WTC11 (cell line): ENCODE measurements at regions not wholly inside any gene's neighbourhood (a gene's known extent, or its start where the extent isn't known, plus 50 kb on each side); places are given as distances from the start of the nearest gene placed in this dataset.

Source experiments
- ATAC-seq: fragments of 200-7000 bp; cut with Tn5 transposase; 2 replicates; pipeline ENCODE4 v1.10.0; 2021; ENCODE audit warnings: mild to moderate bottlenecking, moderate library complexity
- CTCF ChIA-PET: fragments of 300-600 bp; sonication (Branson Sonifier 250); formaldehyde crosslinking; loops from one replicate; lab custom pipeline; 2021; ENCODE audit warnings: antibody characterized with exemption; lab: Charles Lee
- POLR2A ChIA-PET: fragments of 350-600 bp; sonication (Branson Sonifier 250); formaldehyde crosslinking; loops from one replicate; lab custom pipeline; 2021; ENCODE audit warnings: antibody characterized with exemption; lab: Charles Lee
- DNase-seq: peaks from one replicate; pipeline ENCODE4 v3.0.0; 2021; ENCODE audit warnings: low spot score
- H3K27ac Mint-ChIP-seq: 2 replicates; pipeline ENCODE4 v1.8.0; 2021; ENCODE audit warnings: mixed read lengths
- H3K27me3 Mint-ChIP-seq: 2 replicates; pipeline ENCODE4 v1.8.0; 2021; ENCODE audit warnings: low read depth, mild to moderate bottlenecking, moderate library complexity, mixed read lengths
- H3K36me3 Mint-ChIP-seq: 2 replicates; pipeline ENCODE4 v1.8.0; 2021; ENCODE audit warnings: mixed read lengths
- H3K4me1 Mint-ChIP-seq: 2 replicates; pipeline ENCODE4 v1.8.0; 2022; ENCODE audit warnings: mixed read lengths
- H3K4me3 Mint-ChIP-seq: 2 replicates; pipeline ENCODE4 v1.8.0; 2021; ENCODE audit warnings: mild to moderate bottlenecking, moderate library complexity, mixed read lengths
- H3K9me3 Mint-ChIP-seq: 2 replicates; pipeline ENCODE4 v1.8.0; 2021; ENCODE audit warnings: mixed read lengths
- AFF4 ChIP-seq: sonication (generic); formaldehyde crosslinking; IDR thresholded peaks from 2 replicates; pipeline ENCODE4 v1.8.1; 2023; ENCODE audit warnings: mild to moderate bottlenecking, missing genetic modification reagents, borderline replicate concordance
- ATF3 ChIP-seq: sonication (generic); formaldehyde crosslinking; conservative IDR thresholded peaks from 2 replicates; pipeline ENCODE4 v1.8.1; 2022; ENCODE audit warnings: mild to moderate bottlenecking, missing genetic modification reagents
- CTCF ChIP-seq: fragments of 200-600 bp; IDR thresholded peaks from 2 replicates; pipeline ENCODE4 v1.8.0; 2022; ENCODE audit warnings: antibody characterized with exemption
- ETV6 ChIP-seq: sonication (generic); formaldehyde crosslinking; IDR thresholded peaks from 2 replicates; pipeline ENCODE4 v1.8.1; 2022; ENCODE audit warnings: mild to moderate bottlenecking, missing genetic modification reagents
- FOXK1 ChIP-seq: sonication (generic); formaldehyde crosslinking; IDR thresholded peaks from 2 replicates; pipeline ENCODE4 v1.8.0; 2022; ENCODE audit warnings: mild to moderate bottlenecking, moderate library complexity, missing genetic modification reagents
- FOXP1 ChIP-seq: sonication (generic); formaldehyde crosslinking; IDR thresholded peaks from 2 replicates; pipeline ENCODE4 v1.8.0; 2022; ENCODE audit warnings: missing genetic modification reagents, mild to moderate bottlenecking, moderate library complexity, borderline replicate concordance
- FOXP4 ChIP-seq: sonication (generic); formaldehyde crosslinking; IDR thresholded peaks from 2 replicates; pipeline ENCODE4 v1.8.0; 2022; ENCODE audit warnings: mild to moderate bottlenecking, missing genetic modification reagents
- MLX ChIP-seq: sonication (generic); formaldehyde crosslinking; IDR thresholded peaks from 2 replicates; pipeline ENCODE4 v1.8.1; 2023; ENCODE audit warnings: mild to moderate bottlenecking, missing genetic modification reagents, moderate library complexity
- NFATC4 ChIP-seq: fragments of 250-450 bp; sonication (Bioruptor Pico); IDR thresholded peaks from 2 replicates; pipeline ENCODE4 v1.9.0; 2021; ENCODE audit warnings: mild to moderate bottlenecking
- NR1H2 ChIP-seq: sonication (generic); formaldehyde crosslinking; IDR thresholded peaks from 2 replicates; pipeline ENCODE4 v1.9.0; 2021; ENCODE audit warnings: mild to moderate bottlenecking, moderate library complexity, missing genetic modification reagents
- PREB ChIP-seq: sonication (generic); formaldehyde crosslinking; IDR thresholded peaks from 2 replicates; pipeline ENCODE4 v1.8.1; 2022; ENCODE audit warnings: mild to moderate bottlenecking, missing genetic modification reagents, moderate library complexity, borderline replicate concordance
- SP1 ChIP-seq: sonication (generic); formaldehyde crosslinking; conservative IDR thresholded peaks from 2 replicates; pipeline ENCODE4 v1.8.1; 2022; ENCODE audit warnings: missing genetic modification reagents
- TEAD4 ChIP-seq: sonication (generic); formaldehyde crosslinking; IDR thresholded peaks from 2 replicates; pipeline ENCODE4 v1.8.0; 2022; ENCODE audit warnings: mild to moderate bottlenecking, missing genetic modification reagents
- ZNF121 ChIP-seq: sonication (generic); formaldehyde crosslinking; IDR thresholded peaks from 2 replicates; pipeline ENCODE4 v1.8.0; 2023; ENCODE audit warnings: missing genetic modification reagents
- ZNF138 ChIP-seq: sonication (generic); formaldehyde crosslinking; conservative IDR thresholded peaks from 2 replicates; pipeline ENCODE4 v1.8.1; 2022; ENCODE audit warnings: mild to moderate bottlenecking, moderate library complexity, missing genetic modification reagents
- ZNF219 ChIP-seq: sonication (generic); formaldehyde crosslinking; IDR thresholded peaks from 2 replicates; pipeline ENCODE4 v1.8.0; 2023; ENCODE audit warnings: missing genetic modification reagents, mild to moderate bottlenecking, borderline replicate concordance
- ZNF423 ChIP-seq: fragments of 250-450 bp; sonication (Bioruptor Pico); IDR thresholded peaks from 2 replicates; pipeline ENCODE4 v2.1.2; 2022; ENCODE audit warnings: mild to moderate bottlenecking, moderate library complexity

GRCh38 chr11:93032580-93032979 lies 63.1 kb downstream of the MTNR1B start:
- ATAC-seq (no peak), DNase-seq (no peak)
- ChIA-PET CTCF (no interaction called here), POLR2A (no interaction called here)
- Mint-ChIP-seq H3K27me3 (no peaks in the 10 kb centered on the region; the same call in 1 of the 2 replicates), H3K27ac (no peak overlapping the region), H3K36me3 (no peaks in the 10 kb centered on the region), H3K4me1 (peaks cover 9% of the 10 kb centered on the region), H3K4me3 (no peak overlapping the region), H3K9me3 (peaks cover 12% of the 10 kb centered on the region)
- no peak for TF ChIP-seq ZNF121 (CRISPR knock-in tag)

GRCh38 chr11:93033093-93033492 lies 63.6 kb downstream of the MTNR1B start:
- POLR2A ChIA-PET: no interaction called here
- Mint-ChIP-seq H3K36me3 (no peaks in the 10 kb centered on the region), H3K27ac (no peak overlapping the region), H3K9me3 (peaks cover 12% of the 10 kb centered on the region), H3K4me3 (no peak overlapping the region), H3K4me1 (peaks cover 9% of the 10 kb centered on the region), H3K27me3 (no peaks in the 10 kb centered on the region; the same call in 1 of the 2 replicates)
- CTCF ChIA-PET: no interaction called here
- ATAC-seq (no peak), DNase-seq (no peak)
- TF ChIP-seq FOXP4 (no peak), CTCF (no peak), MLX (CRISPR knock-in tag) (no peak), ZNF219 (CRISPR knock-in tag) (no peak), NR1H2 (CRISPR knock-in tag) (no peak), FOXK1 (no peak), AFF4 (CRISPR knock-in tag) (no peak)

GRCh38 chr11:93034031-93034722 lies 64.7 kb downstream of the MTNR1B start:
- DNase-seq: no peak
- no peak overlapping the region for H3K27ac Mint-ChIP-seq
- no peak overlapping the region for H3K4me3 Mint-ChIP-seq
- ATAC-seq: no peak
- no peak for TF ChIP-seq TEAD4 (CRISPR knock-in tag)
- H3K9me3 Mint-ChIP-seq: peaks cover 12% of the 10 kb centered on the region
- H3K27me3 Mint-ChIP-seq: no peaks in the 10 kb centered on the region; the same call in 1 of the 2 replicates
- H3K4me1 Mint-ChIP-seq: peaks cover 9% of the 10 kb centered on the region
- POLR2A ChIA-PET: no interaction called here
- CTCF ChIA-PET: no interaction called here
- H3K36me3 Mint-ChIP-seq: no peaks in the 10 kb centered on the region

GRCh38 chr11:93034723-93035039 lies 65.2 kb downstream of the MTNR1B start:
- Mint-ChIP-seq H3K27ac (no peak overlapping the region), H3K36me3 (no peaks in the 10 kb centered on the region), H3K4me1 (peaks cover 9% of the 10 kb centered on the region), H3K4me3 (no peak overlapping the region), H3K9me3 (peaks cover 12% of the 10 kb centered on the region), H3K27me3 (no peaks in the 10 kb centered on the region; the same call in 1 of the 2 replicates)
- no peak for ATAC-seq
- ChIA-PET POLR2A (no interaction called here), CTCF (no interaction called here)
- no peak for DNase-seq
- no peak for TF ChIP-seq NFATC4
- TF ChIP-seq ZNF423 (CRISPR knock-in tag): no peak
- no peak for TF ChIP-seq PREB (CRISPR knock-in tag)
- no peak for TF ChIP-seq ETV6
- TF ChIP-seq SP1 (CRISPR knock-in tag): no peak
- no peak for TF ChIP-seq ZNF138 (CRISPR knock-in tag)
- no peak for TF ChIP-seq ATF3
- TF ChIP-seq FOXP1 (CRISPR knock-in tag): no peak
